ENCODE measurements at regions not wholly inside any gene's neighbourhood (a gene's known extent, or its start where the extent isn't known, plus 50 kb on each side); places are given as distances from the start of the nearest gene placed in this dataset.
A peak's percentile ranks its signal among the peaks of the same experiment; 100 is the strongest.

DNA sequence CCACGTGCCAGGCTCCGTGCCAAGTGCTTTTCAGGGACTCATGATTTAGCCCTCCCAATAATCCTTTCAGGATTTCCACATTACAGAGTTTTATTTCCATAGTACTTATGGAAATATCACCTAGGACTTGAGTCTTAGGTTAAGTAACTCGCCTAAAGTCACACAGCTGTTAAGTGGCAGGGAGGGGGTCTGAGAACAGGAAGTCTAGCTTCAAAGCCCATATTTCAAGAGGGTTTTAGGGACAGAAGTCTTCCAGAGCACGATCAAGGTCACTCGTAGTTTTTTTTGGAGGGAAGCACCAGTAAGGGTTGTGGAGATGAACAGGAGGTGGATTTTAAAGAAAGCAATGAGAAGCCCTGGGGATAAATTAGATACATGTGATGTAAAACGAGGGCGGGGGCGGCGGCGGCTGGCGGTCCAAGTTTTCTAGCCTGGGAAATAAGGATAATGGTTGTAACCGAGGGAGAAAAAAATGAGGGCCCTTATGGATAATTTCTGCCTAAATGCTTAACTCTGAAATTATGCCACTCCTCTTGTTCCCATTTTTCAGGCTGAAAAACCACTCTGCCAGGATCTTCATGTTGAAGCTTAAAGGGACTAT, 192.6 kb upstream of the FOXN3 start:
- H3K27me3 Mint-ChIP-seq (ENCODE audit: unreplicated experiment), result peaks cover 1% of the 10 kb centered on the region
- TF ChIP-seq, protein P1, sequence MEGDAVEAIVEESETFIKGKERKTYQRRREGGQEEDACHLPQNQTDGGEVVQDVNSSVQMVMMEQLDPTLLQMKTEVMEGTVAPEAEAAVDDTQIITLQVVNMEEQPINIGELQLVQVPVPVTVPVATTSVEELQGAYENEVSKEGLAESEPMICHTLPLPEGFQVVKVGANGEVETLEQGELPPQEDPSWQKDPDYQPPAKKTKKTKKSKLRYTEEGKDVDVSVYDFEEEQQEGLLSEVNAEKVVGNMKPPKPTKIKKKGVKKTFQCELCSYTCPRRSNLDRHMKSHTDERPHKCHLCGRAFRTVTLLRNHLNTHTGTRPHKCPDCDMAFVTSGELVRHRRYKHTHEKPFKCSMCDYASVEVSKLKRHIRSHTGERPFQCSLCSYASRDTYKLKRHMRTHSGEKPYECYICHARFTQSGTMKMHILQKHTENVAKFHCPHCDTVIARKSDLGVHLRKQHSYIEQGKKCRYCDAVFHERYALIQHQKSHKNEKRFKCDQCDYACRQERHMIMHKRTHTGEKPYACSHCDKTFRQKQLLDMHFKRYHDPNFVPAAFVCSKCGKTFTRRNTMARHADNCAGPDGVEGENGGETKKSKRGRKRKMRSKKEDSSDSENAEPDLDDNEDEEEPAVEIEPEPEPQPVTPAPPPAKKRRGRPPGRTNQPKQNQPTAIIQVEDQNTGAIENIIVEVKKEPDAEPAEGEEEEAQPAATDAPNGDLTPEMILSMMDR (IDR thresholded peaks at IDR 0.05; ENCODE audit: partially characterized antibody, unreplicated experiment), result no peak
- peaks cover 1% of the 10 kb centered on the region for H3K9me3 Mint-ChIP-seq (ENCODE audit: unreplicated experiment)
- H3K27ac Mint-ChIP-seq (ENCODE audit: unreplicated experiment), result no peak overlapping the region
- peaks cover 15% of the 10 kb centered on the region for H3K36me3 Mint-ChIP-seq (ENCODE audit: unreplicated experiment)
- no peak overlapping the region for H3K4me3 Mint-ChIP-seq (ENCODE audit: unreplicated experiment)
- H3K4me1 Mint-ChIP-seq (ENCODE audit: low read depth, unreplicated experiment), result peaks cover 23% of the 10 kb centered on the region
- no peak for DNase-seq

DNA sequence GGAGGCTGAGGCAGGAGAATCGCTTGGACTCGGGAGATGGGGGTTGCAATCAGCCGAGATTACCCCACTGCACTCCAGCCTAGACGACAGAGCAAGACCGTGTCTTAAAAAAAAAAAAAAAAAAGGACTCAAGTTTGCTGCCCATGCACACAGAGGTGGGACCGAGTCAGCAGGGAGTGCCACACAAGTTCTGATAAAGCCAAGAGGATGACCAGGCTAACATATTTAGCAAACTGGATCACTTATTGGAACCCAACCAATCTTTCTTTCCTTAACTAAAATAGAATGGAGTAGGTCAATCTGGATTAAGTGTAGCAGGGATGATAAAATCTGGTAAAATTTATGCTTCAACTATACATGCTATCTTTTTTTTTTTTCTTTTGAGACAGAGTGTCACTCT, 190.4 kb upstream of the FOXN3 start:
- Mint-ChIP-seq H3K36me3 (ENCODE audit: unreplicated experiment) (peaks cover 15% of the 10 kb centered on the region), H3K4me3 (ENCODE audit: unreplicated experiment) (no peak overlapping the region), H3K4me1 (ENCODE audit: low read depth, unreplicated experiment) (peaks cover 14% of the 10 kb centered on the region), H3K27me3 (ENCODE audit: unreplicated experiment) (peaks cover 1% of the 10 kb centered on the region), H3K9me3 (ENCODE audit: unreplicated experiment) (peaks cover 1% of the 10 kb centered on the region), H3K27ac (ENCODE audit: unreplicated experiment) (peak overlapping the region; percentile 28)
- TF ChIP-seq, protein P1 (IDR thresholded peaks at IDR 0.05; ENCODE audit: partially characterized antibody, unreplicated experiment), result no peak
- DNase-seq, result no peak

- Mint-ChIP-seq H3K27ac (ENCODE audit: unreplicated experiment) (no peak overlapping the region), H3K9me3 (ENCODE audit: unreplicated experiment) (peaks cover 9% of the 10 kb centered on the region), H3K4me1 (ENCODE audit: low read depth, unreplicated experiment) (peaks cover 8% of the 10 kb centered on the region), H3K27me3 (ENCODE audit: unreplicated experiment) (no peaks in the 10 kb centered on the region), H3K4me3 (ENCODE audit: unreplicated experiment) (no peak overlapping the region), H3K36me3 (ENCODE audit: unreplicated experiment) (peaks cover 16% of the 10 kb centered on the region)
- TF ChIP-seq, protein P1 (IDR thresholded peaks at IDR 0.05; ENCODE audit: partially characterized antibody, unreplicated experiment), result no peak
- DNase-seq, result no peak
These were observed 187.0 kb upstream of the FOXN3 start for GRCh38 chr14:89603938-89604480.

GRCh38 chr14:89600950-89601826, 184.2 kb upstream of the FOXN3 start:
- Mint-ChIP-seq H3K27me3 (ENCODE audit: unreplicated experiment) (no peaks in the 10 kb centered on the region), H3K9me3 (ENCODE audit: unreplicated experiment) (peaks cover 13% of the 10 kb centered on the region), H3K4me1 (ENCODE audit: low read depth, unreplicated experiment) (peaks cover 8% of the 10 kb centered on the region), H3K27ac (ENCODE audit: unreplicated experiment) (no peak overlapping the region), H3K36me3 (ENCODE audit: unreplicated experiment) (peaks cover 24% of the 10 kb centered on the region), H3K4me3 (ENCODE audit: unreplicated experiment) (no peak overlapping the region)
- no peak for DNase-seq
- TF ChIP-seq, protein P1 (IDR thresholded peaks at IDR 0.05; ENCODE audit: partially characterized antibody, unreplicated experiment), result no peak

DNA sequence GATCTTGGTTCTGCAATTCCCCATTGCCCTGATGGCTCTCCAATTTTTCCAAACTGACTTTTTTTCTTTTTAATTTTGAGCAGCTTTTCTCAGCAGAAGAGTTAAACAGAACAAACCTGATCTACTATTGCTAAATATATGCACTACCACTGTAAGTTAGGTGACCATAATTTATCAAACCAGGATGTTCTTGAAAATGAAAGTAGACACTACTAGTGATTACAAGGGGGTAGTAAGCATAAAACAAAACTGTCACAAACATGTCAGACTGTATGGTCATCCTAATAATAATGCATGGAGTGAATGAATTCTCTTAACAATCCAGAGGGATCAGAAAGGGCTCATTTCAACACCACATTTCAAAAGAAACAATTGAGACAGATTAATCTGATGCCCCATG, 183.0 kb upstream of the FOXN3 start:
- Mint-ChIP-seq H3K27me3 (ENCODE audit: unreplicated experiment) (no peaks in the 10 kb centered on the region), H3K9me3 (ENCODE audit: unreplicated experiment) (peaks cover 13% of the 10 kb centered on the region), H3K36me3 (ENCODE audit: unreplicated experiment) (peaks cover 24% of the 10 kb centered on the region), H3K4me1 (ENCODE audit: low read depth, unreplicated experiment) (peaks cover 8% of the 10 kb centered on the region), H3K4me3 (ENCODE audit: unreplicated experiment) (no peak overlapping the region), H3K27ac (ENCODE audit: unreplicated experiment) (no peak overlapping the region)
- no peak for DNase-seq
- TF ChIP-seq, protein P1 (IDR thresholded peaks at IDR 0.05; ENCODE audit: partially characterized antibody, unreplicated experiment), result no peak

Data from glutamatergic neuron (in vitro differentiated cells).